HepG2 (cell line): ENCODE measurements at regions not wholly inside any gene's neighbourhood (a gene's known extent, or its start where the extent isn't known, plus 50 kb on each side); places are given as distances from the start of the nearest gene placed in this dataset.
A peak's percentile ranks its signal among the peaks of the same experiment; 100 is the strongest.

Experiments used
- ARID4A ChIP-seq: sonication (generic); formaldehyde crosslinking; IDR thresholded peaks from 2 replicates; pipeline ENCODE4 v1.5.0; 2020; ENCODE audit warnings: mild to moderate bottlenecking, missing genetic modification reagents, borderline replicate concordance
- DMAP1 ChIP-seq: IDR thresholded peaks from 2 replicates; pipeline ENCODE4 v1.6.1; 2016
- DNMT3B ChIP-seq: conservative IDR thresholded peaks from 2 replicates; pipeline ENCODE4 v1.6.1; 2016; ENCODE audit warnings: missing biosample characterization, control low read depth
- FOXO1 ChIP-seq: sonication (generic); formaldehyde crosslinking; IDR thresholded peaks from 2 replicates; pipeline ENCODE4 v1.4.0; 2020; ENCODE audit warnings: missing genetic modification reagents
- GRHL1 ChIP-seq: sonication (generic); formaldehyde crosslinking; conservative IDR thresholded peaks from 2 replicates; pipeline ENCODE4 v1.8.0; 2022; ENCODE audit warnings: missing genetic modification reagents
- IRF2 ChIP-seq: IDR thresholded peaks from 2 replicates; pipeline ENCODE4 v1.6.1; 2018; ENCODE audit warnings: missing genetic modification reagents, missing compliant biosample characterization
- NFKB2 ChIP-seq: sonication (generic); formaldehyde crosslinking; IDR thresholded peaks from 2 replicates; pipeline ENCODE4 v1.4.0; 2020; ENCODE audit warnings: missing genetic modification reagents, borderline replicate concordance
- TAF1 ChIP-seq: sonication (generic); formaldehyde crosslinking; IDR thresholded peaks from 2 replicates; pipeline ENCODE4 v1.4.0; 2020; ENCODE audit warnings: missing genetic modification reagents
- UBTF ChIP-seq: sonication (generic); formaldehyde crosslinking; IDR thresholded peaks from 2 replicates; pipeline ENCODE4 v1.4.0; 2020; ENCODE audit warnings: mild to moderate bottlenecking, missing genetic modification reagents
- YEATS4 ChIP-seq: sonication (generic); formaldehyde crosslinking; IDR thresholded peaks from 2 replicates; pipeline ENCODE4 v1.4.0; 2020; ENCODE audit warnings: missing genetic modification reagents, borderline replicate concordance
- ZFP37 ChIP-seq: sonication (generic); formaldehyde crosslinking; IDR thresholded peaks from 2 replicates; pipeline ENCODE4 v1.4.0; 2020; ENCODE audit warnings: missing genetic modification reagents, borderline replicate concordance
- ZNF576 ChIP-seq: sonication (generic); formaldehyde crosslinking; IDR thresholded peaks from 2 replicates; pipeline ENCODE4 v1.4.0; 2020; ENCODE audit warnings: mild to moderate bottlenecking, missing genetic modification reagents
- ZNF687 ChIP-seq: sonication (generic); formaldehyde crosslinking; IDR thresholded peaks from 2 replicates; pipeline ENCODE4 v1.5.1; 2020; ENCODE audit warnings: mild to moderate bottlenecking, missing genetic modification reagents, moderate library complexity

- TF ChIP-seq ARID4A = 0 out of 2 replicates have a peak, but pooled peaks have one; percentile 5
- TF ChIP-seq DMAP1 (CRISPR knock-in tag) = peak; percentile 19; the same call in 1 of the 2 replicates
- TF ChIP-seq IRF2 (CRISPR knock-in tag) = 0 out of 2 replicates have a peak, but pooled peaks have one; percentile 13
- no peak for TF ChIP-seq ZFP37 (CRISPR knock-in tag)
- peak; percentile 67 for TF ChIP-seq ZNF687 (CRISPR knock-in tag)
- 0 out of 2 replicates have a peak, but pooled peaks have one; percentile 24 for TF ChIP-seq TAF1
- TF ChIP-seq YEATS4 = 0 out of 2 replicates have a peak, but pooled peaks have one; percentile 15
- no peak for TF ChIP-seq GRHL1 (CRISPR knock-in tag)
- TF ChIP-seq FOXO1 (CRISPR knock-in tag) = no peak
- TF ChIP-seq UBTF (CRISPR knock-in tag) = peak; percentile 53; the same call in 1 of the 2 replicates
- TF ChIP-seq DNMT3B (CRISPR knock-in tag) = no peak
- no peak for TF ChIP-seq ZNF576 (CRISPR knock-in tag)
- peak; percentile 40; the same call in 1 of the 2 replicates for TF ChIP-seq NFKB2 (CRISPR knock-in tag)
Observed at GRCh38 chrX:3815896-3816664, 102.6 kb upstream of the PRKX start (continued).
